GM23338 (cell line): ENCODE measurements at regions not wholly inside any gene's neighbourhood (a gene's known extent, or its start where the extent isn't known, plus 50 kb on each side); places are given as distances from the start of the nearest gene placed in this dataset.

Source experiments
- ATAC-seq: fragments of 200-7000 bp; cut with Tn5 transposase; 3 replicates; pipeline ENCODE4 v1.9.1; 2020
- DNase-seq: peaks from one replicate; pipeline ENCODE4 v3.0.0-alpha.2; 2015; ENCODE audit warnings: low spot score
- H2AFZ ChIP-seq: fragments of 200-600 bp; sonication (generic); 2 replicates; pipeline ENCODE4 v1.8.0; 2016; ENCODE audit warnings: antibody characterized with exemption, mild to moderate bottlenecking, moderate library complexity
- H3F3A ChIP-seq: fragments of 200-600 bp; sonication (generic); replicated peaks from 2 replicates; pipeline ENCODE4 v1.8.0; 2017; ENCODE audit warnings: antibody characterized with exemption, mixed run types, low read depth
- H3K27ac ChIP-seq: fragments of 200-600 bp; sonication (generic); 2 replicates; pipeline ENCODE4 v1.6.1; 2016; ENCODE audit warnings: low read depth
- H3K27me3 ChIP-seq: fragments of 200-600 bp; sonication (generic); 2 replicates; pipeline ENCODE4 v1.8.0; 2016; ENCODE audit warnings: mild to moderate bottlenecking, mixed run types, moderate library complexity; ENCODE audit not compliant: insufficient read depth
- H3K36me3 ChIP-seq: fragments of 200-600 bp; sonication (generic); 2 replicates; pipeline ENCODE4 v1.8.0; 2016; ENCODE audit warnings: mild to moderate bottlenecking; ENCODE audit not compliant: insufficient read depth
- H3K4me1 ChIP-seq: fragments of 200-600 bp; sonication (generic); 2 replicates; pipeline ENCODE4 v1.8.0; 2016; ENCODE audit warnings: mild to moderate bottlenecking, moderate library complexity; ENCODE audit not compliant: insufficient read depth
- H3K4me2 ChIP-seq: fragments of 200-600 bp; sonication (generic); 2 replicates; pipeline ENCODE4 v1.7.1; 2017; ENCODE audit warnings: mixed run types
- H3K4me3 ChIP-seq: fragments of 200-600 bp; sonication (generic); 2 replicates; pipeline ENCODE4 v1.6.1; 2016; ENCODE audit warnings: mixed run types
- H3K79me2 ChIP-seq: fragments of 200-600 bp; sonication (generic); replicated peaks from 2 replicates; pipeline ENCODE4 v1.8.0; 2017; ENCODE audit warnings: mild to moderate bottlenecking; ENCODE audit not compliant: insufficient read depth
- H3K9me2 ChIP-seq: fragments of 200-600 bp; sonication (generic); 2 replicates; pipeline ENCODE4 v1.8.0; 2017; ENCODE audit not compliant: insufficient read depth
- H4K20me1 ChIP-seq: fragments of 200-600 bp; sonication (generic); replicated peaks from 2 replicates; pipeline ENCODE4 v1.8.0; 2017; ENCODE audit warnings: mild to moderate bottlenecking; ENCODE audit not compliant: insufficient read depth
- H3K27ac Mint-ChIP-seq: 2 replicates; pipeline ENCODE4 v1.8.0; 2020; ENCODE audit warnings: inconsistent platforms, mild to moderate bottlenecking, moderate library complexity, mixed read lengths
- H3K27me3 Mint-ChIP-seq: 3 replicates; pipeline ENCODE4 v1.8.0; 2022; ENCODE audit warnings: low read depth, mild to moderate bottlenecking, moderate library complexity, mixed read lengths, inconsistent platforms; ENCODE audit not compliant: insufficient read depth, poor library complexity
- H3K36me3 Mint-ChIP-seq: 3 replicates; pipeline ENCODE4 v1.8.0; 2021; ENCODE audit warnings: low read depth, mild to moderate bottlenecking, inconsistent platforms, moderate library complexity, mixed read lengths
- H3K4me1 Mint-ChIP-seq: 3 replicates; pipeline ENCODE4 v1.8.0; 2020; ENCODE audit warnings: mild to moderate bottlenecking, inconsistent platforms, mixed read lengths
- H3K4me3 Mint-ChIP-seq: 3 replicates; pipeline ENCODE4 v1.8.0; 2021; ENCODE audit warnings: moderate library complexity, mild to moderate bottlenecking, inconsistent platforms, mixed read lengths
- H3K9me3 Mint-ChIP-seq: 3 replicates; pipeline ENCODE4 v1.8.0; 2020; ENCODE audit warnings: moderate library complexity, mild to moderate bottlenecking, inconsistent platforms, mixed read lengths
- CREB1 ChIP-seq: fragments of 250-450 bp; sonication (Bioruptor Pico); IDR thresholded peaks from 2 replicates; pipeline ENCODE4 v1.5.0; 2020; ENCODE audit warnings: low read depth, mild to moderate bottlenecking, moderate library complexity
- CTCF ChIP-seq, 2 experiments: fragments of 200-600 bp in 1 of 2; sonication (generic) in 1 of 2; conservative IDR thresholded peaks; 2 replicates each; pipeline versions ENCODE4 v1.5.1 to v1.6.1; 2016 to 2017; ENCODE audit warnings: antibody characterized with exemption in 2 of 2, low read depth in 2 of 2, mild to moderate bottlenecking in 2 of 2, moderate library complexity in 1 of 2
- ETS1 ChIP-seq: IDR thresholded peaks from 2 replicates; pipeline ENCODE4 v1.6.1; 2016; ENCODE audit warnings: antibody characterized with exemption
- EZH2 ChIP-seq: fragments of 200-600 bp; sonication (generic); IDR thresholded peaks from one replicate; pipeline ENCODE4 v1.8.0; 2017; ENCODE audit warnings: antibody characterized with exemption, mild to moderate bottlenecking, low read depth; ENCODE audit not compliant: unreplicated experiment
- EZH2phosphoT487 ChIP-seq: fragments of 200-600 bp; sonication (generic); IDR thresholded peaks from one replicate; pipeline ENCODE4 v1.8.1; 2018; ENCODE audit warnings: antibody characterized with exemption; ENCODE audit not compliant: unreplicated experiment
- JUNB ChIP-seq: IDR thresholded peaks from one replicate; pipeline ENCODE4 v1.6.1; 2016; ENCODE audit warnings: antibody characterized with exemption; ENCODE audit not compliant: unreplicated experiment
- NANOG ChIP-seq: IDR thresholded peaks from 2 replicates; pipeline ENCODE4 v1.6.1; 2016; ENCODE audit warnings: antibody characterized with exemption, borderline replicate concordance
- POLR2AphosphoS5 ChIP-seq: IDR thresholded peaks from 2 replicates; pipeline ENCODE4 v1.6.1; 2016; ENCODE audit warnings: antibody characterized with exemption, low read depth
- REST ChIP-seq: IDR thresholded peaks from one replicate; pipeline ENCODE4 v1.6.1; 2018; ENCODE audit warnings: antibody characterized with exemption; ENCODE audit not compliant: unreplicated experiment
- STAT1 ChIP-seq: IDR thresholded peaks from one replicate; pipeline ENCODE4 v1.6.1; 2016; ENCODE audit warnings: antibody characterized with exemption; ENCODE audit not compliant: unreplicated experiment
- ZNF114 ChIP-seq: fragments of 250-450 bp; sonication (Bioruptor Pico); IDR thresholded peaks from 2 replicates; pipeline ENCODE4 v1.5.0; 2020; ENCODE audit warnings: mild to moderate bottlenecking, moderate library complexity
- ZNF331 ChIP-seq: fragments of 250-450 bp; sonication (Bioruptor Pico); IDR thresholded peaks from 2 replicates; pipeline ENCODE4 v1.5.0; 2020; ENCODE audit warnings: low read depth, mild to moderate bottlenecking, moderate library complexity
- ZNF462 ChIP-seq: fragments of 250-450 bp; sonication (Bioruptor Pico); IDR thresholded peaks from 2 replicates; pipeline ENCODE4 v1.5.0; 2020; ENCODE audit warnings: mild to moderate bottlenecking, moderate library complexity

GRCh38 chr12:83619973-83620372 lies 933.3 kb downstream of the TMTC2 start:
- Mint-ChIP-seq H3K4me3 (no peak overlapping the region), H3K27me3 (no peaks in the 10 kb centered on the region), H3K27ac (no peak overlapping the region), H3K4me1 (no peaks in the 10 kb centered on the region; the same call in 2 of the 3 replicates), H3K9me3 (peaks cover 8% of the 10 kb centered on the region), H3K36me3 (peaks cover 4% of the 10 kb centered on the region; the same call in 2 of the 3 replicates)
- no peaks in the 10 kb centered on the region for H3K79me2 ChIP-seq
- H3K36me3 ChIP-seq = no peaks in the 10 kb centered on the region
- no peak for DNase-seq
- no peaks in the 10 kb centered on the region for H3F3A ChIP-seq
- H3K9me2 ChIP-seq = 0 out of 2 replicates have a peak, but pooled peaks cover 3% of the 10 kb centered on the region
- no peak overlapping the region for H3K4me2 ChIP-seq
- no peaks in the 10 kb centered on the region for H3K4me1 ChIP-seq
- H3K27me3 ChIP-seq = no peaks in the 10 kb centered on the region
- no peak overlapping the region for H3K4me3 ChIP-seq
- no peak for ATAC-seq
- TF ChIP-seq ZNF462 (CRISPR knock-in tag) (no peak), NANOG (no peak), EZH2phosphoT487 (no peak), ETS1 (no peak), CTCF (conservative IDR thresholded peaks at IDR 0.05; ENCODE audit: low read depth in 2 of 2) (no peak), STAT1 (no peak), EZH2 (no peak), CREB1 (no peak), POLR2AphosphoS5 (no peak), ZNF114 (CRISPR knock-in tag) (no peak), ZNF331 (CRISPR knock-in tag) (no peak), REST (no peak), JUNB (no peak)
- H4K20me1 ChIP-seq = no peaks in the 10 kb centered on the region
- no peak overlapping the region for H3K27ac ChIP-seq
- no peak overlapping the region for H2AFZ ChIP-seq
